Vagina (tissue), 2 donors: ENCODE measurements at regions not wholly inside any gene's neighbourhood (a gene's known extent, or its start where the extent isn't known, plus 50 kb on each side); places are given as distances from the start of the nearest gene placed in this dataset.

Experiments
- CTCF ChIP-seq, 3 experiments: fragments of 450-650 bp in 2 of 3; fragments of 200-600 bp in 1 of 3; sonication (generic) in 1 of 3; IDR thresholded peaks; one replicate each; pipeline ENCODE4 v1.5.1; 2017 to 2019; ENCODE audit warnings: antibody characterized with exemption in 3 of 3, mild to moderate bottlenecking in 2 of 3, moderate library complexity in 2 of 3
- POLR2AphosphoS5 ChIP-seq, 2 donors: sonication (generic); formaldehyde crosslinking; IDR thresholded peaks; one replicate each; pipeline ENCODE4 v1.9.0; 2017; ENCODE audit warnings: antibody characterized with exemption in 2 of 2, mild to moderate bottlenecking in 2 of 2, low read depth in 1 of 2; ENCODE audit not compliant: insufficient read depth in 1 of 2

- TF ChIP-seq CTCF (IDR thresholded peaks at IDR 0.05): no peak
- TF ChIP-seq POLR2AphosphoS5 (IDR thresholded peaks at IDR 0.05; ENCODE audit: insufficient read depth in 1 of 2, low read depth in 1 of 2): no peak
These were observed 54.9 kb upstream of the PRR20G start for GRCh38 chr3:127342735-127343134.
